IMR-90 (cell line): ENCODE measurements at regions not wholly inside any gene's neighbourhood (a gene's known extent, or its start where the extent isn't known, plus 50 kb on each side); places are given as distances from the start of the nearest gene placed in this dataset.

Experiments used
- ATAC-seq: fragments of 200-7000 bp; cut with Tn5 transposase; 2 replicates; pipeline ENCODE4 v1.9.1; 2020; ENCODE audit warnings: low read depth, mild to moderate bottlenecking, moderate library complexity
- BruUV-seq: library from RNA; stranded (reverse); fragments of 400-500 nt; replicated peaks from 2 replicates; lab custom pipeline; 2021; lab: Mats Ljungman, UMichigan
- CTCF ChIA-PET: fragments of 300-600 bp; formaldehyde crosslinking; extraction: SDS; loops from one replicate; lab custom pipeline; 2021; ENCODE audit warnings: antibody characterized with exemption; lab: Yijun Ruan, JAX
- POLR2A ChIA-PET: fragments of 300-600 bp; sonication (Branson Sonifier 250); formaldehyde crosslinking; loops from one replicate; lab custom pipeline; 2022; ENCODE audit warnings: antibody characterized with exemption; ENCODE audit not compliant: unreplicated experiment; lab: Charles Lee
- DNase-seq: peaks from one replicate; pipeline ENCODE4 v3.0.0; 2013
- H2AFZ ChIP-seq: replicated peaks from 2 replicates; pipeline ENCODE3; 2013; ENCODE audit warnings: low read length, mild to moderate bottlenecking; ENCODE audit not compliant: poor library complexity
- H2AK5ac ChIP-seq: 2 replicates; pipeline ENCODE4 v1.6.1; 2013; ENCODE audit warnings: low read depth, low read length, inconsistent platforms
- H2AK9ac ChIP-seq: replicated peaks from 2 replicates; pipeline ENCODE3; 2013; ENCODE audit warnings: mild to moderate bottlenecking, low read depth, low read length, moderate library complexity; ENCODE audit not compliant: poor library complexity
- H2BK120ac ChIP-seq: 2 replicates; pipeline ENCODE4 v1.6.1; 2013; ENCODE audit warnings: low read depth, low read length, inconsistent platforms
- H2BK15ac ChIP-seq: 3 replicates; pipeline ENCODE4 v1.6.1; 2013; ENCODE audit warnings: low read depth, low read length, inconsistent platforms
- H2BK20ac ChIP-seq: 2 replicates; pipeline ENCODE4 v1.6.1; 2013; ENCODE audit warnings: low read depth, mild to moderate bottlenecking, inconsistent platforms, low read length, moderate library complexity
- H2BK5ac ChIP-seq: 2 replicates; pipeline ENCODE4 v1.6.1; 2013; ENCODE audit warnings: mild to moderate bottlenecking, low read depth, low read length, inconsistent platforms; ENCODE audit not compliant: poor library complexity, severe bottlenecking
- H3K14ac ChIP-seq: replicated peaks from 2 replicates; pipeline ENCODE4 v1.6.1; 2013; ENCODE audit warnings: low read depth, low read length, inconsistent platforms
- H3K18ac ChIP-seq: 2 replicates; pipeline ENCODE4 v1.6.1; 2013; ENCODE audit warnings: low read depth, low read length, control low read depth
- H3K23ac ChIP-seq: 2 replicates; pipeline ENCODE4 v1.6.1; 2013; ENCODE audit warnings: low read depth, low read length, inconsistent platforms
- H3K27ac ChIP-seq: 2 replicates; pipeline ENCODE4 v1.5.1; 2013; ENCODE audit warnings: mild to moderate bottlenecking, control low read depth, low read length; ENCODE audit not compliant: insufficient read depth
- H3K27me3 ChIP-seq: 2 replicates; pipeline ENCODE4 v1.6.1; 2013; ENCODE audit warnings: low read length; ENCODE audit not compliant: control insufficient read depth, insufficient read depth
- H3K36me3 ChIP-seq: 2 replicates; pipeline ENCODE4 v1.6.1; 2013; ENCODE audit warnings: low read length, mixed read lengths; ENCODE audit not compliant: control insufficient read depth, insufficient read depth
- H3K4ac ChIP-seq: 2 replicates; pipeline ENCODE4 v1.6.1; 2013; ENCODE audit warnings: low read depth, low read length, inconsistent platforms
- H3K4me1 ChIP-seq: 2 replicates; pipeline ENCODE4 v1.6.1; 2013; ENCODE audit warnings: low read length, mixed read lengths; ENCODE audit not compliant: control insufficient read depth, insufficient read depth
- H3K4me2 ChIP-seq: 2 replicates; pipeline ENCODE4 v1.6.1; 2013; ENCODE audit warnings: low read depth, mild to moderate bottlenecking, control low read depth, low read length, moderate library complexity
- H3K4me3 ChIP-seq: 2 replicates; pipeline ENCODE4 v1.5.1; 2013; ENCODE audit warnings: low read depth, mild to moderate bottlenecking, control low read depth, low read length, moderate library complexity; ENCODE audit not compliant: insufficient read depth
- H3K56ac ChIP-seq: 2 replicates; pipeline ENCODE4 v1.6.1; 2013; ENCODE audit warnings: low read length, inconsistent platforms; ENCODE audit not compliant: insufficient read depth; ENCODE audit errors: extremely low read depth
- H3K79me1 ChIP-seq, 2 experiments: 2 replicates each; pipeline ENCODE4 v1.6.1; 2013; ENCODE audit warnings: low read length in 2 of 2, inconsistent platforms in 1 of 2, low read depth in 1 of 2
- H3K9ac ChIP-seq: 2 replicates; pipeline ENCODE4 v1.6.1; 2013; ENCODE audit warnings: low read depth, low read length, control low read depth
- H3K9me1 ChIP-seq: 2 replicates; pipeline ENCODE4 v1.6.1; 2013; ENCODE audit warnings: low read length, inconsistent platforms; ENCODE audit not compliant: insufficient read depth
- H3K9me3 ChIP-seq: 2 replicates; pipeline ENCODE4 v1.6.1; 2013; ENCODE audit warnings: low read length; ENCODE audit not compliant: control insufficient read depth, insufficient read depth
- H4K20me1 ChIP-seq: 2 replicates; pipeline ENCODE4 v1.6.1; 2013; ENCODE audit warnings: low read length, inconsistent platforms; ENCODE audit not compliant: insufficient read depth
- H4K5ac ChIP-seq: 2 replicates; pipeline ENCODE4 v1.6.1; 2013; ENCODE audit warnings: mild to moderate bottlenecking, low read depth, low read length, control low read depth
- H4K8ac ChIP-seq, 2 experiments: 2 replicates each; pipeline ENCODE4 v1.6.1; 2013; ENCODE audit warnings: low read depth in 2 of 2, low read length in 2 of 2, control low read depth in 1 of 2, inconsistent platforms in 1 of 2
- H4K91ac ChIP-seq: 2 replicates; pipeline ENCODE4 v1.6.1; 2013; ENCODE audit warnings: low read depth, low read length, inconsistent platforms; ENCODE audit not compliant: insufficient read depth
- BHLHE40 ChIP-seq: fragments of 150-350 bp; IDR thresholded peaks from 2 replicates; pipeline ENCODE4 v1.6.1; 2016; ENCODE audit warnings: mild to moderate bottlenecking, low read depth, low read length
- CHD1 ChIP-seq: IDR thresholded peaks from 2 replicates; pipeline ENCODE4 v1.6.1; 2012; ENCODE audit warnings: low read depth, low read length, improper control_type of control experiment
- MAFK ChIP-seq: IDR thresholded peaks from 2 replicates; pipeline ENCODE4 v1.6.1; 2012; ENCODE audit warnings: low read depth, low read length, improper control_type of control experiment
- MAZ ChIP-seq: IDR thresholded peaks from 2 replicates; pipeline ENCODE4 v1.6.1; 2012; ENCODE audit warnings: low read depth, mild to moderate bottlenecking, low read length, improper control_type of control experiment, moderate library complexity, borderline replicate concordance
- MXI1 ChIP-seq: IDR thresholded peaks from 2 replicates; pipeline ENCODE4 v1.6.1; 2012; ENCODE audit warnings: low read depth, mild to moderate bottlenecking, low read length, moderate library complexity, borderline replicate concordance
- NFE2L2 ChIP-seq: fragments of 150-350 bp; IDR thresholded peaks from 2 replicates; pipeline ENCODE4 v1.6.1; 2016; ENCODE audit warnings: low read depth, mild to moderate bottlenecking, low read length
- POLR2A ChIP-seq: IDR thresholded peaks from 2 replicates; pipeline ENCODE4 v1.6.1; 2012; ENCODE audit warnings: mild to moderate bottlenecking, low read depth, low read length
- RAD21 ChIP-seq: IDR thresholded peaks from 2 replicates; pipeline ENCODE4 v1.6.1; 2012; ENCODE audit warnings: low read length, improper control_type of control experiment
- RCOR1 ChIP-seq: IDR thresholded peaks from 2 replicates; pipeline ENCODE4 v1.6.1; 2012; ENCODE audit warnings: mild to moderate bottlenecking, low read length, improper control_type of control experiment; ENCODE audit not compliant: insufficient replicate concordance
- SMC3 ChIP-seq: fragments of 150-350 bp; IDR thresholded peaks from 2 replicates; pipeline ENCODE4 v1.6.1; 2016; ENCODE audit warnings: low read depth, mild to moderate bottlenecking, antibody characterized with exemption, low read length, moderate library complexity
- WGBS, 2 experiments: methylation state at CpG; one replicate each; pipeline versions ENCODE4 v1.1.5 to v1.1.7; 2013; ENCODE audit warnings: missing lambda C conversion rate in 2 of 2; ENCODE audit not compliant: insufficient read length in 1 of 2; ENCODE audit errors: extremely low coverage in 2 of 2; 5-methylcytosine and 5-hydroxymethylcytosine counted together
- dilution Hi-C: fragments of 300-500 bp; cut with HindIII; formaldehyde crosslinking; loops from one replicate; pipeline ENCODE4 v1.14.3; 2018; ENCODE audit warnings: low sequenced_read_pairs; ENCODE audit not compliant: unreplicated experiment
- in situ Hi-C: fragments of 300-500 bp; cut with MboI; formaldehyde crosslinking; loops from 3 replicates; pipeline ENCODE4 v1.14.3; 2019; ENCODE audit warnings: low sequenced_read_pairs, inconsistent platforms, mixed read lengths
- intact Hi-C: fragments of 100-400 bp; cut with micrococcal nuclease; formaldehyde crosslinking; loops from 2 replicates; pipeline ENCODE4 v1.10.0; 2022
- TF ChIP-seq, protein P1 (sequence below): fragments of 150-350 bp; IDR thresholded peaks from 2 replicates; pipeline ENCODE4 v1.6.1; 2017; ENCODE audit warnings: mild to moderate bottlenecking, antibody characterized with exemption, low read length, low read depth

DNA sequence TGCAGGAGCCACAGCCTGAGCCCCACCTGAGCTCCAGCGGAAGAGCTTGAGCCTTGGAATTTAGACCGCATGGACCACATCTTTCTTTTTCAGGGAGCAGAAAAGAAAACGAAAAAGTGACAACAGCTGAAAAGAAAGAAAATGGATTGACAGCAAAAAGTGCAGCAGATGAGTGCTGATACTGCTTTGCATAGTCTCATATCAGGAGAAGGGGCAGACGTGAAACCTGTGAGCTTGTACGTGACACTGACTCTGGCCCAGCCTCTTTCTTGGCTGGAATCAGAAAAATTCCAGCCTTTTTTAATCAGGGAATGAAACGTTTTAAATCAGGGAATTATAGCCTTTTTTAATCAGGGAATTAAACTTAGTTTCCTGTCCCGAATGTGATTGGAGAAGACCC, 1296.5 kb downstream of the TMEM121 start:
- H2BK20ac ChIP-seq, result no peak overlapping the region
- no peak overlapping the region for H4K8ac ChIP-seq
- H2AK5ac ChIP-seq, result no peak overlapping the region
- BruUV-seq, result no TSS peak
- H2BK15ac ChIP-seq, result no peak overlapping the region
- 80% methylated on average over 2 of the region's 7 CpGs; no CpG with 5 or more reads in 1 of the 2 experiments for WGBS, 2 experiments
- CTCF ChIA-PET, result no interaction called here
- H3K56ac ChIP-seq, result no peak overlapping the region
- H2BK5ac ChIP-seq, result no peak overlapping the region
- H2BK120ac ChIP-seq, result no peak overlapping the region
- H4K20me1 ChIP-seq, result no peaks in the 10 kb centered on the region
- no peak overlapping the region for H2AFZ ChIP-seq
- intact Hi-C loops, result no loop called here
- POLR2A ChIA-PET, result no interaction called here
- no peak overlapping the region for H3K27ac ChIP-seq
- no peaks in the 10 kb centered on the region for H3K36me3 ChIP-seq
- H3K27me3 ChIP-seq, result no peaks in the 10 kb centered on the region
- no peak overlapping the region for H4K91ac ChIP-seq
- no peak overlapping the region for H3K4ac ChIP-seq
- in situ Hi-C loops, result no loop called here
- H3K18ac ChIP-seq, result no peak overlapping the region
- no peak overlapping the region for H3K4me2 ChIP-seq
- H3K9ac ChIP-seq, result no peak overlapping the region
- H3K23ac ChIP-seq, result no peak overlapping the region
- H3K4me1 ChIP-seq, result no peaks in the 10 kb centered on the region
- DNase-seq (no peak), ATAC-seq (no peak)
- no peak overlapping the region for H2AK9ac ChIP-seq
- H4K5ac ChIP-seq, result no peak overlapping the region
- no peak overlapping the region for H3K14ac ChIP-seq
- no peaks in the 10 kb centered on the region for H3K9me1 ChIP-seq
- H3K4me3 ChIP-seq, result no peak overlapping the region
- dilution Hi-C loops, result no loop called here
- no peaks in the 10 kb centered on the region for H3K79me1 ChIP-seq
- no peak for TF ChIP-seq RAD21
- TF ChIP-seq RCOR1, result no peak
- no peak for TF ChIP-seq BHLHE40
- no peak for TF ChIP-seq CHD1
- no peak for TF ChIP-seq MAZ
- no peak for TF ChIP-seq NFE2L2
- TF ChIP-seq, protein P1, sequence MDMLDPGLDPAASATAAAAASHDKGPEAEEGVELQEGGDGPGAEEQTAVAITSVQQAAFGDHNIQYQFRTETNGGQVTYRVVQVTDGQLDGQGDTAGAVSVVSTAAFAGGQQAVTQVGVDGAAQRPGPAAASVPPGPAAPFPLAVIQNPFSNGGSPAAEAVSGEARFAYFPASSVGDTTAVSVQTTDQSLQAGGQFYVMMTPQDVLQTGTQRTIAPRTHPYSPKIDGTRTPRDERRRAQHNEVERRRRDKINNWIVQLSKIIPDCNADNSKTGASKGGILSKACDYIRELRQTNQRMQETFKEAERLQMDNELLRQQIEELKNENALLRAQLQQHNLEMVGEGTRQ, result no peak
- TF ChIP-seq SMC3, result no peak
- no peak for TF ChIP-seq POLR2A
- no peak for TF ChIP-seq MXI1
- TF ChIP-seq MAFK, result no peak
- peaks cover 15% of the 10 kb centered on the region for H3K9me3 ChIP-seq
